ENCODE measurements at regions not wholly inside any gene's neighbourhood (a gene's known extent, or its start where the extent isn't known, plus 50 kb on each side); places are given as distances from the start of the nearest gene placed in this dataset.

DNA sequence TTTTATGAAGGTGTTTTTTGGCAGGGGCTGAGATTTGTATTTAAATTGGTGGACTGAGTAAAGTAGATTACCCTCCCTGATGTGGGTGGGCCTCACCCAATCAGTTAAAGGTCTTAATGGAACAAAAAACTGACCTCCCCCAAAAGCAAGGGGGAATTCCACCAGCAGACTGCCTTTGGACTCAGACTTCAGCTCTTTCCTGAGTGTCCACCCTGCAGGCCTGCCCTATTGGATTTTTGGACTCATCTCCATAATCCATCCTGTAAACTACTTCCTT is 228.4 kb upstream of the CAND1 start:
- Histone ChIP-seq H3K4me1 (no peaks in the 10 kb centered on the region), H3K9me3 (no peaks in the 10 kb centered on the region), H3K4me3 (no peak overlapping the region), H3K36me3 (no peaks in the 10 kb centered on the region), H3K27me3 (no peaks in the 10 kb centered on the region), H3K27ac (no peak overlapping the region)
- TF ChIP-seq EP300 (IDR thresholded peaks at IDR 0.05), result no peak
- no peak for TF ChIP-seq CTCF (IDR thresholded peaks at IDR 0.05)
- TF ChIP-seq POLR2A (IDR thresholded peaks at IDR 0.05), result no peak
- no peak for DNase-seq (ENCODE audit: low spot score in 2 of 2)

GRCh38 chr12:67042697-67043131 is 226.4 kb upstream of the CAND1 start:
- H3K4me3 ChIP-seq, result no peak overlapping the region
- H3K9me3 ChIP-seq, result no peaks in the 10 kb centered on the region
- TF ChIP-seq CTCF (IDR thresholded peaks at IDR 0.05) (no peak), EP300 (IDR thresholded peaks at IDR 0.05) (no peak), POLR2A (IDR thresholded peaks at IDR 0.05) (no peak)
- H3K36me3 ChIP-seq, result no peaks in the 10 kb centered on the region
- DNase-seq (ENCODE audit: low spot score in 2 of 2), result no peak
- no peaks in the 10 kb centered on the region for H3K4me1 ChIP-seq
- no peaks in the 10 kb centered on the region for H3K27me3 ChIP-seq
- WGBS, 2 donors, result 89 to 95% methylated on average over 2 of the region's 2 CpGs
- H3K27ac ChIP-seq, result no peak overlapping the region

DNA sequence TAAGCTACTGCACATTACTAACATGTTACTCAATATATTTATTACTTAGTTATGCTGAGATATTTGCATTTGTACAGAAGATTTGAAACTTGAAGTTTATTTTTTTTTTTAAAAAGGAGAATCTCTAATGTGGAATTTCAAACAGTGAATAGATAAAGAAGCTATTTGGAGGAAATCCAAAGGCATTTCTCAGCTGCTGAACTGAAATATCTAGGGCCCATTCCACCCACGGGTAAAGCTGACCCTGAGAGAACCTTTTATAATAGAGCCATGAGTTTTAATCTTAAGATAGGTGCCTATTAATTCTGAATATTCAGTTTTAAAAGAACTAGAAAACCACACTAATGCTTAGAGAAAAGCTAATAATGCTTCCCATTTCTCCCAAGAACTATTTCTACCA is 225.4 kb upstream of the CAND1 start:
- Histone ChIP-seq H3K4me1 (no peaks in the 10 kb centered on the region), H3K4me3 (no peak overlapping the region), H3K27me3 (no peaks in the 10 kb centered on the region), H3K9me3 (no peaks in the 10 kb centered on the region), H3K36me3 (no peaks in the 10 kb centered on the region), H3K27ac (no peak overlapping the region)
- 7 to 16% methylated on average over 1 of the region's 1 CpG for WGBS, 2 donors
- no peak for DNase-seq (ENCODE audit: low spot score in 2 of 2)
- TF ChIP-seq POLR2A (IDR thresholded peaks at IDR 0.05) (no peak), CTCF (IDR thresholded peaks at IDR 0.05) (no peak), EP300 (IDR thresholded peaks at IDR 0.05) (no peak)

DNA sequence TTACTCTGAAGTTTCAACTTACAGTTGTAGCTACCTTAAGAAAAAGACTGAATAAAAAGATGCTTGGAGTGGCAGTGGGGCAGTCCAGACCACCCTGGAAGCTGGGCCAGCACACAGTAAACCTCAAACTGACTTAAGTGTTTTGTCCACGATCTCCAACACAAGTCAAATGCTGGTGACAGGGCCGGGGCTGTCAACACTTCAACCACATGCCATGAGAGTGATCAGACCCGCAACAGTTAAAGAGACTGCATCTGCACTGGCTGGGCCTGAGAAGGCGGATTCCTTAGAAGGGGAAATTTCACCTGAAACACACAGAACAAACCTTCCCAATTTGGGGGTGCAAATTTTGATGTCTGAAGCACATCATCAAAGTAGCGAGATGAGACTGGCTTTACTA is 223.5 kb upstream of the CAND1 start:
- no peak for DNase-seq (ENCODE audit: low spot score in 2 of 2)
- Histone ChIP-seq H3K4me1 (no peaks in the 10 kb centered on the region), H3K4me3 (no peak overlapping the region), H3K27me3 (no peaks in the 10 kb centered on the region), H3K9me3 (no peaks in the 10 kb centered on the region), H3K36me3 (no peaks in the 10 kb centered on the region), H3K27ac (no peak overlapping the region)
- no peak for TF ChIP-seq POLR2A (IDR thresholded peaks at IDR 0.05)
- no peak for TF ChIP-seq CTCF (IDR thresholded peaks at IDR 0.05)
- WGBS, 2 donors, result 81 to 87% methylated on average over 5 of the region's 5 CpGs

DNA sequence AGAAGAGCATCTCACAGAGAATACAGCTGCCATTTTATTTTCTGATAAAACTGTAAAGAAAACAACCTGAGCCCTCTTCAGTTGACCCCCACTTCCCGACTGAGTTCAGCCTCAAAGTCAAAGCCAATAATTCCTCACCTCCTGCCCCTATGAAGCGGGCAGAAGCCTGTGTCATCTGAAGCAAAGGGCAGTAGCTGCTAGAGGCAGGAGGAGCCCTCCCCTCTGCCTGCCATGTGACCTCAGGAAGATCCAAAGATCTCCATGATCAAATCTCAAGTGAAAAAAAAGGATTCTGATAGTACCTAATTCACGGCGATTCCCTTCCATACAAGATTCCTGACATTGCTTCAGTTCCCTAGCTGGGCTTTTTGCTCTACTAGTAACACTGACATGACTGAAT is 223.1 kb upstream of the CAND1 start:
- no peaks in the 10 kb centered on the region for H3K9me3 ChIP-seq

More for the DNA sequence above, 223.1 kb upstream of the CAND1 start:
- Histone ChIP-seq H3K27ac (no peak overlapping the region), H3K4me1 (no peaks in the 10 kb centered on the region), H3K27me3 (no peaks in the 10 kb centered on the region), H3K36me3 (no peaks in the 10 kb centered on the region), H3K4me3 (no peak overlapping the region)
- 57 to 67% methylated on average over 4 of the region's 4 CpGs for WGBS, 2 donors
- TF ChIP-seq CTCF (IDR thresholded peaks at IDR 0.05) (no peak), EP300 (IDR thresholded peaks at IDR 0.05) (no peak), POLR2A (IDR thresholded peaks at IDR 0.05) (no peak)
- DNase-seq (ENCODE audit: low spot score in 2 of 2), result no peak

Measured in tibial nerve (tissue), 4 donors.